ENCODE measurements at regions not wholly inside any gene's neighbourhood (a gene's known extent, or its start where the extent isn't known, plus 50 kb on each side); places are given as distances from the start of the nearest gene placed in this dataset.

- TF ChIP-seq EZH2 (IDR thresholded peaks at IDR 0.05; ENCODE audit: insufficient read depth, poor library complexity, severe bottlenecking), result no peak
- no peak for TF ChIP-seq EZH2phosphoT487 (IDR thresholded peaks at IDR 0.05; ENCODE audit: insufficient read depth, low read depth)
Observed at GRCh38 chr10:33542752-33543505, 208.5 kb upstream of the NRP1 start.
